GM18511 (cell line): ENCODE measurements at regions not wholly inside any gene's neighbourhood (a gene's known extent, or its start where the extent isn't known, plus 50 kb on each side); places are given as distances from the start of the nearest gene placed in this dataset.
"Not testable (repeated sequence)": the region's sequence is repeated elsewhere in the genome, so short reads cannot be mapped to it uniquely, and the experiment has no call there.

Experiments
- ATAC-seq: cut with Tn5 transposase; IDR thresholded peaks from one replicate; pipeline ENCODE4 v1.9.1; 2021; ENCODE audit warnings: mild to moderate bottlenecking, moderate library complexity; ENCODE audit not compliant: unreplicated experiment

GRCh38 chr2:39570614-39571013 lies 95.1 kb upstream of the TMEM178A start:
- ATAC-seq = no peak

GRCh38 chr2:39571111-39571731 lies 94.5 kb upstream of the TMEM178A start:
- no peak for ATAC-seq

GRCh38 chr2:39573276-39573675 lies 92.4 kb upstream of the TMEM178A start:
- ATAC-seq = no peak

- ATAC-seq = no peak
Observed at GRCh38 chr2:39581866-39582265, 83.9 kb upstream of the TMEM178A start.

GRCh38 chr2:39583213-39583612 lies 82.5 kb upstream of the TMEM178A start:
- ATAC-seq = no peak

- ATAC-seq = no peak
Observed at GRCh38 chr2:39583781-39584180, 81.9 kb upstream of the TMEM178A start.

GRCh38 chr2:39584283-39584965 lies 81.3 kb upstream of the TMEM178A start:
- no peak for ATAC-seq

- not testable (repeated sequence) for ATAC-seq
Observed at GRCh38 chr2:39585531-39585930, 80.2 kb upstream of the TMEM178A start.

GRCh38 chr2:39587168-39587567 lies 78.5 kb upstream of the TMEM178A start:
- ATAC-seq = no peak

GRCh38 chr2:39587641-39588040 lies 78.1 kb upstream of the TMEM178A start:
- ATAC-seq = no peak

GRCh38 chr2:39593439-39594393 lies 72.0 kb upstream of the TMEM178A start:
- peak; percentile 63 for ATAC-seq

GRCh38 chr2:39595116-39595515 lies 70.6 kb upstream of the TMEM178A start:
- ATAC-seq = no peak

GRCh38 chr2:39597314-39597713 lies 68.4 kb upstream of the TMEM178A start:
- ATAC-seq = no peak

- no peak for ATAC-seq
Observed at GRCh38 chr2:39602616-39603015, 63.1 kb upstream of the TMEM178A start.

GRCh38 chr2:39603436-39603835 lies 62.3 kb upstream of the TMEM178A start:
- no peak for ATAC-seq

- no peak for ATAC-seq
Observed at GRCh38 chr2:39604866-39605265, 60.9 kb upstream of the TMEM178A start.

- ATAC-seq = no peak
Observed at GRCh38 chr2:39606585-39606984, 59.1 kb upstream of the TMEM178A start.

GRCh38 chr2:39607538-39608262 lies 58.0 kb upstream of the TMEM178A start:
- ATAC-seq = no peak

- no peak for ATAC-seq
Observed at GRCh38 chr2:39608263-39608575, 57.5 kb upstream of the TMEM178A start.

- no peak for ATAC-seq
Observed at GRCh38 chr2:39608686-39609441, 56.9 kb upstream of the TMEM178A start.
